GM23338 (cell line): ENCODE measurements at regions not wholly inside any gene's neighbourhood (a gene's known extent, or its start where the extent isn't known, plus 50 kb on each side); places are given as distances from the start of the nearest gene placed in this dataset.

Experiments
- ATAC-seq: fragments of 200-7000 bp; cut with Tn5 transposase; 3 replicates; pipeline ENCODE4 v1.9.1; 2020
- DNase-seq: peaks from one replicate; pipeline ENCODE4 v3.0.0-alpha.2; 2015; ENCODE audit warnings: low spot score
- H2AFZ ChIP-seq: fragments of 200-600 bp; sonication (generic); 2 replicates; pipeline ENCODE4 v1.8.0; 2016; ENCODE audit warnings: antibody characterized with exemption, mild to moderate bottlenecking, moderate library complexity
- H3F3A ChIP-seq: fragments of 200-600 bp; sonication (generic); replicated peaks from 2 replicates; pipeline ENCODE4 v1.8.0; 2017; ENCODE audit warnings: antibody characterized with exemption, mixed run types, low read depth
- H3K27ac ChIP-seq: fragments of 200-600 bp; sonication (generic); 2 replicates; pipeline ENCODE4 v1.6.1; 2016; ENCODE audit warnings: low read depth
- H3K27me3 ChIP-seq: fragments of 200-600 bp; sonication (generic); 2 replicates; pipeline ENCODE4 v1.8.0; 2016; ENCODE audit warnings: mild to moderate bottlenecking, mixed run types, moderate library complexity; ENCODE audit not compliant: insufficient read depth
- H3K36me3 ChIP-seq: fragments of 200-600 bp; sonication (generic); 2 replicates; pipeline ENCODE4 v1.8.0; 2016; ENCODE audit warnings: mild to moderate bottlenecking; ENCODE audit not compliant: insufficient read depth
- H3K4me1 ChIP-seq: fragments of 200-600 bp; sonication (generic); 2 replicates; pipeline ENCODE4 v1.8.0; 2016; ENCODE audit warnings: mild to moderate bottlenecking, moderate library complexity; ENCODE audit not compliant: insufficient read depth
- H3K4me2 ChIP-seq: fragments of 200-600 bp; sonication (generic); 2 replicates; pipeline ENCODE4 v1.7.1; 2017; ENCODE audit warnings: mixed run types
- H3K4me3 ChIP-seq: fragments of 200-600 bp; sonication (generic); 2 replicates; pipeline ENCODE4 v1.6.1; 2016; ENCODE audit warnings: mixed run types
- H3K79me2 ChIP-seq: fragments of 200-600 bp; sonication (generic); replicated peaks from 2 replicates; pipeline ENCODE4 v1.8.0; 2017; ENCODE audit warnings: mild to moderate bottlenecking; ENCODE audit not compliant: insufficient read depth
- H3K9me2 ChIP-seq: fragments of 200-600 bp; sonication (generic); 2 replicates; pipeline ENCODE4 v1.8.0; 2017; ENCODE audit not compliant: insufficient read depth
- H4K20me1 ChIP-seq: fragments of 200-600 bp; sonication (generic); replicated peaks from 2 replicates; pipeline ENCODE4 v1.8.0; 2017; ENCODE audit warnings: mild to moderate bottlenecking; ENCODE audit not compliant: insufficient read depth
- H3K27ac Mint-ChIP-seq: 2 replicates; pipeline ENCODE4 v1.8.0; 2020; ENCODE audit warnings: inconsistent platforms, mild to moderate bottlenecking, moderate library complexity, mixed read lengths
- H3K27me3 Mint-ChIP-seq: 3 replicates; pipeline ENCODE4 v1.8.0; 2022; ENCODE audit warnings: low read depth, mild to moderate bottlenecking, moderate library complexity, mixed read lengths, inconsistent platforms; ENCODE audit not compliant: insufficient read depth, poor library complexity
- H3K36me3 Mint-ChIP-seq: 3 replicates; pipeline ENCODE4 v1.8.0; 2021; ENCODE audit warnings: low read depth, mild to moderate bottlenecking, inconsistent platforms, moderate library complexity, mixed read lengths
- H3K4me1 Mint-ChIP-seq: 3 replicates; pipeline ENCODE4 v1.8.0; 2020; ENCODE audit warnings: mild to moderate bottlenecking, inconsistent platforms, mixed read lengths
- H3K4me3 Mint-ChIP-seq: 3 replicates; pipeline ENCODE4 v1.8.0; 2021; ENCODE audit warnings: moderate library complexity, mild to moderate bottlenecking, inconsistent platforms, mixed read lengths
- H3K9me3 Mint-ChIP-seq: 3 replicates; pipeline ENCODE4 v1.8.0; 2020; ENCODE audit warnings: moderate library complexity, mild to moderate bottlenecking, inconsistent platforms, mixed read lengths
- CREB1 ChIP-seq: fragments of 250-450 bp; sonication (Bioruptor Pico); IDR thresholded peaks from 2 replicates; pipeline ENCODE4 v1.5.0; 2020; ENCODE audit warnings: low read depth, mild to moderate bottlenecking, moderate library complexity
- EZH2 ChIP-seq: fragments of 200-600 bp; sonication (generic); IDR thresholded peaks from one replicate; pipeline ENCODE4 v1.8.0; 2017; ENCODE audit warnings: antibody characterized with exemption, mild to moderate bottlenecking, low read depth; ENCODE audit not compliant: unreplicated experiment
- EZH2phosphoT487 ChIP-seq: fragments of 200-600 bp; sonication (generic); IDR thresholded peaks from one replicate; pipeline ENCODE4 v1.8.1; 2018; ENCODE audit warnings: antibody characterized with exemption; ENCODE audit not compliant: unreplicated experiment
- JUNB ChIP-seq: IDR thresholded peaks from one replicate; pipeline ENCODE4 v1.6.1; 2016; ENCODE audit warnings: antibody characterized with exemption; ENCODE audit not compliant: unreplicated experiment
- NANOG ChIP-seq: IDR thresholded peaks from 2 replicates; pipeline ENCODE4 v1.6.1; 2016; ENCODE audit warnings: antibody characterized with exemption, borderline replicate concordance
- POLR2AphosphoS5 ChIP-seq: IDR thresholded peaks from 2 replicates; pipeline ENCODE4 v1.6.1; 2016; ENCODE audit warnings: antibody characterized with exemption, low read depth
- STAT1 ChIP-seq: IDR thresholded peaks from one replicate; pipeline ENCODE4 v1.6.1; 2016; ENCODE audit warnings: antibody characterized with exemption; ENCODE audit not compliant: unreplicated experiment
- ZNF331 ChIP-seq: fragments of 250-450 bp; sonication (Bioruptor Pico); IDR thresholded peaks from 2 replicates; pipeline ENCODE4 v1.5.0; 2020; ENCODE audit warnings: low read depth, mild to moderate bottlenecking, moderate library complexity
- TF ChIP-seq, protein P1 (sequence below): IDR thresholded peaks from one replicate; pipeline ENCODE4 v1.6.1; 2018; ENCODE audit warnings: antibody characterized with exemption; ENCODE audit not compliant: unreplicated experiment
- TF ChIP-seq, protein P2 (sequence below): fragments of 250-450 bp; sonication (Bioruptor Pico); IDR thresholded peaks from 2 replicates; pipeline ENCODE4 v1.5.0; 2020; ENCODE audit warnings: mild to moderate bottlenecking, moderate library complexity
- TF ChIP-seq, protein P3 (sequence below): IDR thresholded peaks from 2 replicates; pipeline ENCODE4 v1.6.1; 2016; ENCODE audit warnings: antibody characterized with exemption

DNA sequence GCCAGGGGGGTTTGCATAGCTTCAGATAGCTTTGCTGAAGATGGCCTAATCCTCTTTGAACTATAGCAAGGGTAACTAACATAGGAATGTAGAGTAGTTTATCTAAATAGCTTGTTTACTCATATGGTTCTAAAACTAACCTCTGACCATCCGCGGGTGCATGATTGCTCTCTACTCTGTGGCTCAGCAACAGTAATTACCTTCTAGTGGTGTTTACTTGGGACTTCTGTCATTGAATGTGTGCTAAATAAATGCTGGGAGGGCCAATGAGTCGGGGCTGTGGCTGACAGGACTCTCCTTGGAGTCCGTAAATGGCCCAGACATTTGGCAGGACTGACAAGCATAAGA is 1461.9 kb downstream of the UQCRFS1 start:
- no peak overlapping the region for H3K27ac Mint-ChIP-seq
- Histone ChIP-seq H3K4me3 (no peak overlapping the region), H3K27ac (no peak overlapping the region), H3K79me2 (no peaks in the 10 kb centered on the region), H3K4me2 (no peak overlapping the region), H4K20me1 (peaks cover 15% of the 10 kb centered on the region), H3K36me3 (no peaks in the 10 kb centered on the region), H3F3A (no peaks in the 10 kb centered on the region), H3K9me2 (no peaks in the 10 kb centered on the region), H3K4me1 (peaks cover 15% of the 10 kb centered on the region; the same call in 1 of the 2 replicates), H2AFZ (no peak overlapping the region), H3K27me3 (peaks cover 95% of the 10 kb centered on the region)
- ATAC-seq (no peak), DNase-seq (no peak)
- H3K27me3 Mint-ChIP-seq = peaks cover 73% of the 10 kb centered on the region
- peaks cover 42% of the 10 kb centered on the region for H3K4me1 Mint-ChIP-seq
- H3K9me3 Mint-ChIP-seq = peaks cover 10% of the 10 kb centered on the region; the same call in 1 of the 3 replicates
- H3K36me3 Mint-ChIP-seq = peaks cover 2% of the 10 kb centered on the region; the same call in 2 of the 3 replicates
- TF ChIP-seq POLR2AphosphoS5 = no peak
- no peak for TF ChIP-seq STAT1
- no peak for TF ChIP-seq NANOG
- TF ChIP-seq, protein P1, sequence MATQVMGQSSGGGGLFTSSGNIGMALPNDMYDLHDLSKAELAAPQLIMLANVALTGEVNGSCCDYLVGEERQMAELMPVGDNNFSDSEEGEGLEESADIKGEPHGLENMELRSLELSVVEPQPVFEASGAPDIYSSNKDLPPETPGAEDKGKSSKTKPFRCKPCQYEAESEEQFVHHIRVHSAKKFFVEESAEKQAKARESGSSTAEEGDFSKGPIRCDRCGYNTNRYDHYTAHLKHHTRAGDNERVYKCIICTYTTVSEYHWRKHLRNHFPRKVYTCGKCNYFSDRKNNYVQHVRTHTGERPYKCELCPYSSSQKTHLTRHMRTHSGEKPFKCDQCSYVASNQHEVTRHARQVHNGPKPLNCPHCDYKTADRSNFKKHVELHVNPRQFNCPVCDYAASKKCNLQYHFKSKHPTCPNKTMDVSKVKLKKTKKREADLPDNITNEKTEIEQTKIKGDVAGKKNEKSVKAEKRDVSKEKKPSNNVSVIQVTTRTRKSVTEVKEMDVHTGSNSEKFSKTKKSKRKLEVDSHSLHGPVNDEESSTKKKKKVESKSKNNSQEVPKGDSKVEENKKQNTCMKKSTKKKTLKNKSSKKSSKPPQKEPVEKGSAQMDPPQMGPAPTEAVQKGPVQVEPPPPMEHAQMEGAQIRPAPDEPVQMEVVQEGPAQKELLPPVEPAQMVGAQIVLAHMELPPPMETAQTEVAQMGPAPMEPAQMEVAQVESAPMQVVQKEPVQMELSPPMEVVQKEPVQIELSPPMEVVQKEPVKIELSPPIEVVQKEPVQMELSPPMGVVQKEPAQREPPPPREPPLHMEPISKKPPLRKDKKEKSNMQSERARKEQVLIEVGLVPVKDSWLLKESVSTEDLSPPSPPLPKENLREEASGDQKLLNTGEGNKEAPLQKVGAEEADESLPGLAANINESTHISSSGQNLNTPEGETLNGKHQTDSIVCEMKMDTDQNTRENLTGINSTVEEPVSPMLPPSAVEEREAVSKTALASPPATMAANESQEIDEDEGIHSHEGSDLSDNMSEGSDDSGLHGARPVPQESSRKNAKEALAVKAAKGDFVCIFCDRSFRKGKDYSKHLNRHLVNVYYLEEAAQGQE = no peak
- no peak overlapping the region for H3K4me3 Mint-ChIP-seq

DNA sequence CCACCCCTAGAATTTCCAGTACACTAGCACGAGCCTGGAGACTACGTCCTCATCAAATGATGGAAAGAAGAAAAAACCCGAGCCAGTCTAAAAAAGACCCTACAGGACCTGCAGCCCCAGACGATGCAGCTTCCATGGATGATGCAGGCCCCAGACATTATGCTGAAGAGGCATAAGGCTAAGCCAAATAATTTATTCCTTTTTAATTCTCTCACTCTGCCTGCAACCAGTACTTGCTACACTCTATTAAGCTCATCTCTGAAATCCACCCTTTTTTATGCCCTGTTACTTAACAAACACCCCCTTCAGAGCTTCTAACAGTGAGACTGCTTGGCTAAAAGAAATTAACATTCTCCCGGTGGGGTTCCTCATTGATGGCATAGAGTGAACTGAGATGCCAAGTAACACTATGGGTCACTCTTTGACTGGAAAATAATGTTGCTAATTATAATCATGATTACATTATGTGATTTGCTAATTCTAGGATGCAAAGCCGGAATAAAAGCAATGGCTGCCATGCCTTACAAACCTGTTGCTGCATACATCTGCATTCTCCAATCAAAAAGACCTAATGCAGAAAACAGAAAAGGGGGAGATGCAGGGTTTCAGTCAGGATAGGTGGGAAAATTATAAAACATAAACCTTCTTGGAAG is 1462.4 kb downstream of the UQCRFS1 start:
- Histone ChIP-seq H3K27ac (no peak overlapping the region), H3F3A (no peaks in the 10 kb centered on the region), H3K4me1 (peaks cover 15% of the 10 kb centered on the region; the same call in 1 of the 2 replicates), H3K36me3 (no peaks in the 10 kb centered on the region), H3K4me3 (no peak overlapping the region), H3K27me3 (peaks cover 92% of the 10 kb centered on the region), H3K79me2 (no peaks in the 10 kb centered on the region), H3K9me2 (no peaks in the 10 kb centered on the region), H4K20me1 (peaks cover 16% of the 10 kb centered on the region), H3K4me2 (no peak overlapping the region), H2AFZ (no peak overlapping the region)
- Mint-ChIP-seq H3K27me3 (peaks cover 72% of the 10 kb centered on the region), H3K9me3 (peaks cover 7% of the 10 kb centered on the region; the same call in 1 of the 3 replicates), H3K36me3 (peaks cover 6% of the 10 kb centered on the region), H3K27ac (no peak overlapping the region), H3K4me3 (no peak overlapping the region), H3K4me1 (peaks cover 42% of the 10 kb centered on the region)
- ATAC-seq (no peak), DNase-seq (no peak)
- TF ChIP-seq EZH2 (no peak), CREB1 (no peak), EZH2phosphoT487 (no peak), JUNB (no peak), NANOG (no peak), ZNF331 (no peak), POLR2AphosphoS5 (no peak), STAT1 (no peak)
- TF ChIP-seq, protein P2, sequence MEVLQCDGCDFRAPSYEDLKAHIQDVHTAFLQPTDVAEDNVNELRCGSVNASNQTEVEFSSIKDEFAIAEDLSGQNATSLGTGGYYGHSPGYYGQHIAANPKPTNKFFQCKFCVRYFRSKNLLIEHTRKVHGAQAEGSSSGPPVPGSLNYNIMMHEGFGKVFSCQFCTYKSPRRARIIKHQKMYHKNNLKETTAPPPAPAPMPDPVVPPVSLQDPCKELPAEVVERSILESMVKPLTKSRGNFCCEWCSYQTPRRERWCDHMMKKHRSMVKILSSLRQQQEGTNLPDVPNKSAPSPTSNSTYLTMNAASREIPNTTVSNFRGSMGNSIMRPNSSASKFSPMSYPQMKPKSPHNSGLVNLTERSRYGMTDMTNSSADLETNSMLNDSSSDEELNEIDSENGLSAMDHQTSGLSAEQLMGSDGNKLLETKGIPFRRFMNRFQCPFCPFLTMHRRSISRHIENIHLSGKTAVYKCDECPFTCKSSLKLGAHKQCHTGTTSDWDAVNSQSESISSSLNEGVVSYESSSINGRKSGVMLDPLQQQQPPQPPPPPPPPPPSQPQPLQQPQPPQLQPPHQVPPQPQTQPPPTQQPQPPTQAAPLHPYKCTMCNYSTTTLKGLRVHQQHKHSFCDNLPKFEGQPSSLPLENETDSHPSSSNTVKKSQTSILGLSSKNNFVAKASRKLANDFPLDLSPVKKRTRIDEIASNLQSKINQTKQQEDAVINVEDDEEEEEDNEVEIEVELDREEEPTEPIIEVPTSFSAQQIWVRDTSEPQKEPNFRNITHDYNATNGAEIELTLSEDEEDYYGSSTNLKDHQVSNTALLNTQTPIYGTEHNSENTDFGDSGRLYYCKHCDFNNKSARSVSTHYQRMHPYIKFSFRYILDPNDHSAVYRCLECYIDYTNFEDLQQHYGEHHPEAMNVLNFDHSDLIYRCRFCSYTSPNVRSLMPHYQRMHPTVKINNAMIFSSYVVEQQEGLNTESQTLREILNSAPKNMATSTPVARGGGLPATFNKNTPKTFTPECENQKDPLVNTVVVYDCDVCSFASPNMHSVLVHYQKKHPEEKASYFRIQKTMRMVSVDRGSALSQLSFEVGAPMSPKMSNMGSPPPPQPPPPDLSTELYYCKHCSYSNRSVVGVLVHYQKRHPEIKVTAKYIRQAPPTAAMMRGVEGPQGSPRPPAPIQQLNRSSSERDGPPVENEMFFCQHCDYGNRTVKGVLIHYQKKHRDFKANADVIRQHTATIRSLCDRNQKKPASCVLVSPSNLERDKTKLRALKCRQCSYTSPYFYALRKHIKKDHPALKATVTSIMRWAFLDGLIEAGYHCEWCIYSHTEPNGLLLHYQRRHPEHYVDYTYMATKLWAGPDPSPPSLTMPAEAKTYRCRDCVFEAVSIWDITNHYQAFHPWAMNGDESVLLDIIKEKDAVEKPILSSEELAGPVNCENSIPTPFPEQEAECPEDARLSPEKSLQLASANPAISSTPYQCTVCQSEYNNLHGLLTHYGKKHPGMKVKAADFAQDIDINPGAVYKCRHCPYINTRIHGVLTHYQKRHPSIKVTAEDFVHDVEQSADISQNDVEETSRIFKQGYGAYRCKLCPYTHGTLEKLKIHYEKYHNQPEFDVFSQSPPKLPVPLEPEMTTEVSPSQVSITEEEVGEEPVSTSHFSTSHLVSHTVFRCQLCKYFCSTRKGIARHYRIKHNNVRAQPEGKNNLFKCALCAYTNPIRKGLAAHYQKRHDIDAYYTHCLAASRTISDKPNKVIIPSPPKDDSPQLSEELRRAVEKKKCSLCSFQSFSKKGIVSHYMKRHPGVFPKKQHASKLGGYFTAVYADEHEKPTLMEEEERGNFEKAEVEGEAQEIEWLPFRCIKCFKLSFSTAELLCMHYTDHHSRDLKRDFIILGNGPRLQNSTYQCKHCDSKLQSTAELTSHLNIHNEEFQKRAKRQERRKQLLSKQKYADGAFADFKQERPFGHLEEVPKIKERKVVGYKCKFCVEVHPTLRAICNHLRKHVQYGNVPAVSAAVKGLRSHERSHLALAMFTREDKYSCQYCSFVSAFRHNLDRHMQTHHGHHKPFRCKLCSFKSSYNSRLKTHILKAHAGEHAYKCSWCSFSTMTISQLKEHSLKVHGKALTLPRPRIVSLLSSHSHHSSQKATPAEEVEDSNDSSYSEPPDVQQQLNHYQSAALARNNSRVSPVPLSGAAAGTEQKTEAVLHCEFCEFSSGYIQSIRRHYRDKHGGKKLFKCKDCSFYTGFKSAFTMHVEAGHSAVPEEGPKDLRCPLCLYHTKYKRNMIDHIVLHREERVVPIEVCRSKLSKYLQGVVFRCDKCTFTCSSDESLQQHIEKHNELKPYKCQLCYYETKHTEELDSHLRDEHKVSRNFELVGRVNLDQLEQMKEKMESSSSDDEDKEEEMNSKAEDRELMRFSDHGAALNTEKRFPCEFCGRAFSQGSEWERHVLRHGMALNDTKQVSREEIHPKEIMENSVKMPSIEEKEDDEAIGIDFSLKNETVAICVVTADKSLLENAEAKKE (CRISPR knock-in tag) = no peak
- TF ChIP-seq, protein P3, sequence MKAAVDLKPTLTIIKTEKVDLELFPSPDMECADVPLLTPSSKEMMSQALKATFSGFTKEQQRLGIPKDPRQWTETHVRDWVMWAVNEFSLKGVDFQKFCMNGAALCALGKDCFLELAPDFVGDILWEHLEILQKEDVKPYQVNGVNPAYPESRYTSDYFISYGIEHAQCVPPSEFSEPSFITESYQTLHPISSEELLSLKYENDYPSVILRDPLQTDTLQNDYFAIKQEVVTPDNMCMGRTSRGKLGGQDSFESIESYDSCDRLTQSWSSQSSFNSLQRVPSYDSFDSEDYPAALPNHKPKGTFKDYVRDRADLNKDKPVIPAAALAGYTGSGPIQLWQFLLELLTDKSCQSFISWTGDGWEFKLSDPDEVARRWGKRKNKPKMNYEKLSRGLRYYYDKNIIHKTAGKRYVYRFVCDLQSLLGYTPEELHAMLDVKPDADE = no peak
